ENCODE measurements at regions not wholly inside any gene's neighbourhood (a gene's known extent, or its start where the extent isn't known, plus 50 kb on each side); places are given as distances from the start of the nearest gene placed in this dataset.

GRCh38 chr20:22204801-22205200 is 379.6 kb downstream of the FOXA2 start:
- ChIA-PET CTCF (ENCODE audit: partially characterized antibody) (no interaction called here), POLR2A (ENCODE audit: partially characterized antibody) (no interaction called here)
- H3K27me3 Mint-ChIP-seq, result no peaks in the 10 kb centered on the region
- H3K36me3 ChIP-seq (ENCODE audit: insufficient read depth, low read length), result no peaks in the 10 kb centered on the region
- no peaks in the 10 kb centered on the region for H3K36me3 Mint-ChIP-seq
- no peak for DNase-seq
- peaks cover 5 to 47% (median 13%) of the 10 kb centered on the region in 8 donors for H3K9me3 Mint-ChIP-seq
- H3K27ac Mint-ChIP-seq, result no peak overlapping the region
- intact Hi-C loops (cut with micrococcal nuclease), result no loop called here
- H3K4me1 ChIP-seq (ENCODE audit: insufficient read depth, low read length), result no peaks in the 10 kb centered on the region
- H3K9me3 ChIP-seq (ENCODE audit: control insufficient read depth in 1 of 2, low read length in 2 of 2), result no peaks in the 10 kb centered on the region
- no peaks in the 10 kb centered on the region for H3K4me1 Mint-ChIP-seq
- H3K4me3 ChIP-seq (ENCODE audit: low read length in 2 of 2), result peak overlapping the region in 1 of 2 donors; percentile 3
- no peak overlapping the region for H3K27ac ChIP-seq (ENCODE audit: low read depth, low read length)
- H3K27me3 ChIP-seq (ENCODE audit: insufficient read depth, low read length), result no peaks in the 10 kb centered on the region
- no peak overlapping the region for H3K4me3 Mint-ChIP-seq

GRCh38 chr20:22182148-22182547 is 402.2 kb downstream of the FOXA2 start:
- H3K4me3 ChIP-seq (ENCODE audit: low read length in 2 of 2), result no peak overlapping the region
- no peaks in the 10 kb centered on the region for H3K27me3 Mint-ChIP-seq
- ChIA-PET CTCF (ENCODE audit: partially characterized antibody) (no interaction called here), POLR2A (ENCODE audit: partially characterized antibody) (no interaction called here)
- intact Hi-C loops (cut with micrococcal nuclease), result no loop called here
- no peak overlapping the region for H3K27ac ChIP-seq (ENCODE audit: low read depth, low read length)
- peaks cover 2 to 18% (median 16%) of the 10 kb centered on the region in 8 donors for H3K9me3 Mint-ChIP-seq
- no peaks in the 10 kb centered on the region for H3K27me3 ChIP-seq (ENCODE audit: insufficient read depth, low read length)
- H3K36me3 Mint-ChIP-seq, result no peaks in the 10 kb centered on the region
- DNase-seq, result no peak
- H3K4me3 Mint-ChIP-seq, result no peak overlapping the region
- no peaks in the 10 kb centered on the region for H3K36me3 ChIP-seq (ENCODE audit: insufficient read depth, low read length)
- no peak overlapping the region for H3K27ac Mint-ChIP-seq
- no peaks in the 10 kb centered on the region for H3K9me3 ChIP-seq (ENCODE audit: control insufficient read depth in 1 of 2, low read length in 2 of 2)
- no peaks in the 10 kb centered on the region for H3K4me1 Mint-ChIP-seq
- no peaks in the 10 kb centered on the region for H3K4me1 ChIP-seq (ENCODE audit: insufficient read depth, low read length)

- Mint-ChIP-seq H3K27me3 (no peaks in the 10 kb centered on the region), H3K4me3 (no peak overlapping the region), H3K9me3 (peaks cover 2 to 24% (median 15%) of the 10 kb centered on the region in 8 donors), H3K4me1 (no peaks in the 10 kb centered on the region), H3K27ac (no peak overlapping the region), H3K36me3 (no peaks in the 10 kb centered on the region)
- Histone ChIP-seq H3K27ac (ENCODE audit: low read depth, low read length) (no peak overlapping the region), H3K4me3 (ENCODE audit: low read length in 2 of 2) (no peak overlapping the region), H3K27me3 (ENCODE audit: insufficient read depth, low read length) (no peaks in the 10 kb centered on the region), H3K4me1 (ENCODE audit: insufficient read depth, low read length) (no peaks in the 10 kb centered on the region), H3K9me3 (ENCODE audit: control insufficient read depth in 1 of 2, low read length in 2 of 2) (no peaks in the 10 kb centered on the region), H3K36me3 (ENCODE audit: insufficient read depth, low read length) (no peaks in the 10 kb centered on the region)
- DNase-seq, result no peak
- intact Hi-C loops (cut with micrococcal nuclease), result no loop called here
- CTCF ChIA-PET (ENCODE audit: partially characterized antibody), result no interaction called here
- POLR2A ChIA-PET (ENCODE audit: partially characterized antibody), result no interaction called here
These were observed 404.1 kb downstream of the FOXA2 start for GRCh38 chr20:22180244-22180643.

- ChIA-PET CTCF (ENCODE audit: partially characterized antibody) (no interaction called here), POLR2A (ENCODE audit: partially characterized antibody) (no interaction called here)
- Mint-ChIP-seq H3K4me3 (no peak overlapping the region), H3K27me3 (no peaks in the 10 kb centered on the region), H3K9me3 (peaks cover 3 to 44% (median 12%) of the 10 kb centered on the region in 8 donors), H3K27ac (no peak overlapping the region), H3K4me1 (no peaks in the 10 kb centered on the region), H3K36me3 (no peaks in the 10 kb centered on the region)
- H3K9me3 ChIP-seq (ENCODE audit: control insufficient read depth in 1 of 2, low read length in 2 of 2), result peaks cover 0 to 3% of the 10 kb centered on the region in 2 donors
- no peaks in the 10 kb centered on the region for H3K36me3 ChIP-seq (ENCODE audit: insufficient read depth, low read length)
- DNase-seq, result no peak
- H3K4me1 ChIP-seq (ENCODE audit: insufficient read depth, low read length), result no peaks in the 10 kb centered on the region
- no peaks in the 10 kb centered on the region for H3K27me3 ChIP-seq (ENCODE audit: insufficient read depth, low read length)
- H3K4me3 ChIP-seq (ENCODE audit: low read length in 2 of 2), result no peak overlapping the region
- intact Hi-C loops (cut with micrococcal nuclease), result no loop called here
- H3K27ac ChIP-seq (ENCODE audit: low read depth, low read length), result no peak overlapping the region
These were observed 424.2 kb downstream of the FOXA2 start for GRCh38 chr20:22160101-22160652.

- no peaks in the 10 kb centered on the region for H3K27me3 ChIP-seq (ENCODE audit: insufficient read depth, low read length)
- no peaks in the 10 kb centered on the region for H3K4me1 Mint-ChIP-seq
- no peak for DNase-seq
- H3K9me3 Mint-ChIP-seq, result peaks cover 3 to 42% (median 12%) of the 10 kb centered on the region in 8 donors
- ChIA-PET CTCF (ENCODE audit: partially characterized antibody) (no interaction called here), POLR2A (ENCODE audit: partially characterized antibody) (no interaction called here)
- H3K27ac Mint-ChIP-seq, result no peak overlapping the region
- H3K9me3 ChIP-seq (ENCODE audit: control insufficient read depth in 1 of 2, low read length in 2 of 2), result no peaks in the 10 kb centered on the region
- H3K4me3 ChIP-seq (ENCODE audit: low read length in 2 of 2), result no peak overlapping the region
- no peaks in the 10 kb centered on the region for H3K4me1 ChIP-seq (ENCODE audit: insufficient read depth, low read length)
- no peaks in the 10 kb centered on the region for H3K36me3 Mint-ChIP-seq
- no peaks in the 10 kb centered on the region for H3K27me3 Mint-ChIP-seq
- intact Hi-C loops (cut with micrococcal nuclease), result no loop called here
- H3K27ac ChIP-seq (ENCODE audit: low read depth, low read length), result no peak overlapping the region
- H3K4me3 Mint-ChIP-seq, result no peak overlapping the region
- H3K36me3 ChIP-seq (ENCODE audit: insufficient read depth, low read length), result no peaks in the 10 kb centered on the region
These were observed 425.1 kb downstream of the FOXA2 start for GRCh38 chr20:22159276-22159675.

GRCh38 chr20:22127587-22127986 is 422.1 kb downstream of the PAX1 start:
- no peaks in the 10 kb centered on the region for H3K36me3 ChIP-seq (ENCODE audit: insufficient read depth, low read length)
- no peaks in the 10 kb centered on the region for H3K27me3 ChIP-seq (ENCODE audit: insufficient read depth, low read length)
- no peak overlapping the region for H3K4me3 Mint-ChIP-seq
- H3K4me1 Mint-ChIP-seq, result no peaks in the 10 kb centered on the region
- no peaks in the 10 kb centered on the region for H3K9me3 ChIP-seq (ENCODE audit: control insufficient read depth in 1 of 2, low read length in 2 of 2)
- no peak overlapping the region for H3K4me3 ChIP-seq (ENCODE audit: low read length in 2 of 2)
- POLR2A ChIA-PET (ENCODE audit: partially characterized antibody), result no interaction called here
- peaks cover 3 to 40% (median 24%) of the 10 kb centered on the region in 8 donors for H3K9me3 Mint-ChIP-seq
- H3K36me3 Mint-ChIP-seq, result no peaks in the 10 kb centered on the region
- no peak overlapping the region for H3K27ac Mint-ChIP-seq
- CTCF ChIA-PET (ENCODE audit: partially characterized antibody), result no interaction called here
- no peaks in the 10 kb centered on the region for H3K4me1 ChIP-seq (ENCODE audit: insufficient read depth, low read length)
- no peak overlapping the region for H3K27ac ChIP-seq (ENCODE audit: low read depth, low read length)
- intact Hi-C loops (cut with micrococcal nuclease), result no loop called here
- DNase-seq, result no peak
- H3K27me3 Mint-ChIP-seq, result no peaks in the 10 kb centered on the region

- intact Hi-C loops (cut with micrococcal nuclease), result no loop called here
- Histone ChIP-seq H3K27me3 (ENCODE audit: insufficient read depth, low read length) (no peaks in the 10 kb centered on the region), H3K4me1 (ENCODE audit: insufficient read depth, low read length) (no peaks in the 10 kb centered on the region), H3K36me3 (ENCODE audit: insufficient read depth, low read length) (no peaks in the 10 kb centered on the region), H3K27ac (ENCODE audit: low read depth, low read length) (no peak overlapping the region), H3K4me3 (ENCODE audit: low read length in 2 of 2) (no peak overlapping the region), H3K9me3 (ENCODE audit: control insufficient read depth in 1 of 2, low read length in 2 of 2) (no peaks in the 10 kb centered on the region)
- no peaks in the 10 kb centered on the region for H3K27me3 Mint-ChIP-seq
- POLR2A ChIA-PET (ENCODE audit: partially characterized antibody), result no interaction called here
- CTCF ChIA-PET (ENCODE audit: partially characterized antibody), result no interaction called here
- H3K9me3 Mint-ChIP-seq, result peaks cover 6 to 37% (median 24%) of the 10 kb centered on the region in 8 donors
- H3K36me3 Mint-ChIP-seq, result no peaks in the 10 kb centered on the region
- H3K27ac Mint-ChIP-seq, result no peak overlapping the region
- H3K4me3 Mint-ChIP-seq, result no peak overlapping the region
- H3K4me1 Mint-ChIP-seq, result no peaks in the 10 kb centered on the region
- DNase-seq, result no peak
These were observed 401.0 kb downstream of the PAX1 start for GRCh38 chr20:22106308-22106938.

Measured in CD4-positive, alpha-beta memory T cell (primary cell).